Ascending aorta (tissue), 2 donors: ENCODE measurements at regions not wholly inside any gene's neighbourhood (a gene's known extent, or its start where the extent isn't known, plus 50 kb on each side); places are given as distances from the start of the nearest gene placed in this dataset.

Source experiments
- DNase-seq, 2 donors: peaks; one replicate each; pipeline ENCODE4 v3.0.0-alpha.2; 2019; ENCODE audit warnings: low spot score in 2 of 2
- H3K27ac ChIP-seq, 2 donors: fragments of 200-600 bp; sonication (generic); one replicate each; pipeline ENCODE4 v1.5.1; 2016 to 2017; ENCODE audit warnings: mild to moderate bottlenecking in 1 of 2
- H3K27me3 ChIP-seq: fragments of 200-600 bp; sonication (generic); one replicate; pipeline ENCODE4 v1.5.1; 2017
- H3K36me3 ChIP-seq, 2 donors: fragments of 200-600 bp; sonication (generic); one replicate each; pipeline ENCODE4 v1.5.1; 2016
- H3K4me1 ChIP-seq, 2 donors: fragments of 200-600 bp; sonication (generic); one replicate each; pipeline ENCODE4 v1.5.1; 2016 to 2017; ENCODE audit warnings: mild to moderate bottlenecking in 1 of 2
- H3K4me3 ChIP-seq, 2 donors: fragments of 200-600 bp; sonication (generic); one replicate each; pipeline ENCODE4 v1.5.1; 2016 to 2017; ENCODE audit warnings: mild to moderate bottlenecking in 1 of 2
- H3K9me3 ChIP-seq, 2 donors: fragments of 200-600 bp; sonication (generic); one replicate each; pipeline ENCODE4 v1.5.1; 2016
- intact Hi-C: fragments of 100-400 bp; cut with DNase I; formaldehyde crosslinking; loops from one replicate; pipeline ENCODE4 v1.15.1; 2023
- TF ChIP-seq, protein P1 (sequence below), 3 experiments: fragments of 200-600 bp in 2 of 3; fragments of 450-650 bp in 1 of 3; sonication (generic) in 2 of 3; IDR thresholded peaks; one replicate each; pipeline ENCODE4 v1.5.1; 2016 to 2019; ENCODE audit warnings: antibody characterized with exemption in 3 of 3, mild to moderate bottlenecking in 1 of 3, moderate library complexity in 1 of 3

DNA sequence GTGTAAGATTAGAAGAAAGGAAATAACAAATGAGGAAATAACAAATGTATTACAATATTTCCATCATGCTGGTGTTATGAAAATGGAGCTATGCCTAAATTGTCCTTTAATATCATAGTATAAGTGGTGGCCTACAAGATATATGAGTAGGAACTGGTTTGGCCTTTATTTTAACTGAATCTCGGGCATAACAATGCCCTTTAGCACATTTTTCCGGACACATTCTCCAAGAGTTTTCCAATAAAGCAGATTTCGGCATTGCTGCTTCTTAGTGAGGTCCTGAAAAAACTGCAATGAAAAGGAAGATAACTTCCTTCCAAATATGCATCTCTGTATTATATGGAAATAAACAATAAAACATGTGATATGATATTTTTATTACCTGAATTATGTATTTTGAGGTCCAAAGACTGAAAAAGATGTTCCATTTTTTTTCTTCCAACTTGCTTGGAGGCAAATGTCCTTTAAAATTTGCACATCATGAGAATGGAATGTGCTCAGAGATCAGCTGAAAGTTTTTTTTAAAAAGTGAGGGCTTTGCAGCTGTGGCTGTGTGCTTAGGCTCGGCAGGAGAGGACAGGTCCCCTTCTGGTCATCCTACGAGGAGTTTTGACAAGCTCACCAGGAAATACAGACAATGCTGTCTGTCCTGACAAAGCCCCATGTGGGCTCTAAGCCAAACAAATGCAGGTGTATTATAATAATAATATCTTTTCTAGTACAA lies 132.3 kb upstream of the RND3 start:
- H3K9me3 ChIP-seq, result no peaks in the 10 kb centered on the region
- H3K27me3 ChIP-seq, result no peaks in the 10 kb centered on the region
- H3K4me3 ChIP-seq, result no peak overlapping the region
- TF ChIP-seq, protein P1, sequence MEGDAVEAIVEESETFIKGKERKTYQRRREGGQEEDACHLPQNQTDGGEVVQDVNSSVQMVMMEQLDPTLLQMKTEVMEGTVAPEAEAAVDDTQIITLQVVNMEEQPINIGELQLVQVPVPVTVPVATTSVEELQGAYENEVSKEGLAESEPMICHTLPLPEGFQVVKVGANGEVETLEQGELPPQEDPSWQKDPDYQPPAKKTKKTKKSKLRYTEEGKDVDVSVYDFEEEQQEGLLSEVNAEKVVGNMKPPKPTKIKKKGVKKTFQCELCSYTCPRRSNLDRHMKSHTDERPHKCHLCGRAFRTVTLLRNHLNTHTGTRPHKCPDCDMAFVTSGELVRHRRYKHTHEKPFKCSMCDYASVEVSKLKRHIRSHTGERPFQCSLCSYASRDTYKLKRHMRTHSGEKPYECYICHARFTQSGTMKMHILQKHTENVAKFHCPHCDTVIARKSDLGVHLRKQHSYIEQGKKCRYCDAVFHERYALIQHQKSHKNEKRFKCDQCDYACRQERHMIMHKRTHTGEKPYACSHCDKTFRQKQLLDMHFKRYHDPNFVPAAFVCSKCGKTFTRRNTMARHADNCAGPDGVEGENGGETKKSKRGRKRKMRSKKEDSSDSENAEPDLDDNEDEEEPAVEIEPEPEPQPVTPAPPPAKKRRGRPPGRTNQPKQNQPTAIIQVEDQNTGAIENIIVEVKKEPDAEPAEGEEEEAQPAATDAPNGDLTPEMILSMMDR (IDR thresholded peaks at IDR 0.05), result no peak
- no peak for DNase-seq
- intact Hi-C loops, result loop anchor here (5.0 kb wide), 1 partner anchor 1032 kb away; the partner anchor contains the start of gene MMADHC
- peak overlapping the region; percentile 65 to 76 for H3K27ac ChIP-seq
- H3K36me3 ChIP-seq, result no peaks in the 10 kb centered on the region
- peaks cover 0 to 29% of the 10 kb centered on the region in 2 donors for H3K4me1 ChIP-seq

GRCh38 chr2:150618245-150618895 lies 130.9 kb upstream of the RND3 start:
- H3K27me3 ChIP-seq, result no peaks in the 10 kb centered on the region
- intact Hi-C loops, result loop anchor here (5.0 kb wide), 1 partner anchor 1031 kb away; the partner anchor contains the start of gene MMADHC
- no peaks in the 10 kb centered on the region for H3K9me3 ChIP-seq
- DNase-seq, result no peak
- peak overlapping the region; percentile 65 to 76 for H3K27ac ChIP-seq
- no peak overlapping the region for H3K4me3 ChIP-seq
- TF ChIP-seq, protein P1 (IDR thresholded peaks at IDR 0.05), result no peak
- no peaks in the 10 kb centered on the region for H3K36me3 ChIP-seq
- peaks cover 0 to 29% of the 10 kb centered on the region in 2 donors for H3K4me1 ChIP-seq

GRCh38 chr2:150617351-150617978 lies 130.0 kb upstream of the RND3 start:
- H3K27me3 ChIP-seq, result no peaks in the 10 kb centered on the region
- peak overlapping the region; percentile 65 to 76 for H3K27ac ChIP-seq
- intact Hi-C loops, result loop anchor here (5.0 kb wide), 1 partner anchor 1030 kb away; the partner anchor contains the start of gene MMADHC
- no peak overlapping the region for H3K4me3 ChIP-seq
- peaks cover 0 to 29% of the 10 kb centered on the region in 2 donors for H3K4me1 ChIP-seq
- no peaks in the 10 kb centered on the region for H3K9me3 ChIP-seq
- H3K36me3 ChIP-seq, result no peaks in the 10 kb centered on the region
- TF ChIP-seq, protein P1 (IDR thresholded peaks at IDR 0.05), result no peak
- DNase-seq, result no peak

DNA sequence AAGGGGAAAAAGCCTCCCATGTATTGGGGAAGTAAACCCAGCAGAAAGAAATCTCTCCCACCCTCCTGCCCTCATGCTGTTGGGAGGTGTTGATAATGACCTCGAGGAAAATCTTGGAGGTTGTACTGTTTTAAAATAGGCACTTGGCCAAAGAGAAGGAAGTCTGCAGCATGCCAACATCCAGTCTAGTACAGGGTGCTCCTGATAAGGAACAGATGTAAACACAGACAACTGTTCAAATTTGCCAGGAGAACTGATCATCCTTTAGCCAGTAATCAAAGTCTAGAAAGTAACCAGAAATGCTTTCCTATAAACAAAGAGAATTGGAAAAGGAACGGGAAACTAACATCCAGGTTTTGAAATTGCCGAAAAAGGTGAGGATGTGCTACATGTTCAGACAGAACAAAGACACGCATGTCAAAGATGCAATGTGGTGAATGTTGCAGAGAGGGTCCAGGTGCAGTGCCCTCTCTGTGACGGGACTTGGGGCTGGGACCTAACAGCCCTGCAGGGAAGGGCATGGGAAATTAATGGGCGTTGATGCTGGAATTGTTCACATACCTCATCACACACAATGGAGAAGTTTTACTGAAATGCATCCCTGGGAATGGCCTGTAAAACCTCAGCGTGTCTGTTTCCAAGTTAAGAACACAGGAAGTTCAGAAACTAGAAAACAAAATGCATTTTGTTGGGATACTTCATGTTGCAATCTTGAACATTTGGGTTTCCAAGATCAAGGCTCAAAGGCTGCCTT lies 125.7 kb upstream of the RND3 start:
- no peaks in the 10 kb centered on the region for H3K9me3 ChIP-seq
- H3K36me3 ChIP-seq, result no peaks in the 10 kb centered on the region
- no peak overlapping the region for H3K4me3 ChIP-seq
- intact Hi-C loops, result loop anchor here (5.0 kb wide), 1 partner anchor 1016 kb away; no protein-coding TSS in a partner anchor
- H3K4me1 ChIP-seq, result peaks cover 0 to 5% of the 10 kb centered on the region in 2 donors
- no peaks in the 10 kb centered on the region for H3K27me3 ChIP-seq
- H3K27ac ChIP-seq, result no peak overlapping the region
- DNase-seq, result no peak
- TF ChIP-seq, protein P1 (IDR thresholded peaks at IDR 0.05), result no peak

DNA sequence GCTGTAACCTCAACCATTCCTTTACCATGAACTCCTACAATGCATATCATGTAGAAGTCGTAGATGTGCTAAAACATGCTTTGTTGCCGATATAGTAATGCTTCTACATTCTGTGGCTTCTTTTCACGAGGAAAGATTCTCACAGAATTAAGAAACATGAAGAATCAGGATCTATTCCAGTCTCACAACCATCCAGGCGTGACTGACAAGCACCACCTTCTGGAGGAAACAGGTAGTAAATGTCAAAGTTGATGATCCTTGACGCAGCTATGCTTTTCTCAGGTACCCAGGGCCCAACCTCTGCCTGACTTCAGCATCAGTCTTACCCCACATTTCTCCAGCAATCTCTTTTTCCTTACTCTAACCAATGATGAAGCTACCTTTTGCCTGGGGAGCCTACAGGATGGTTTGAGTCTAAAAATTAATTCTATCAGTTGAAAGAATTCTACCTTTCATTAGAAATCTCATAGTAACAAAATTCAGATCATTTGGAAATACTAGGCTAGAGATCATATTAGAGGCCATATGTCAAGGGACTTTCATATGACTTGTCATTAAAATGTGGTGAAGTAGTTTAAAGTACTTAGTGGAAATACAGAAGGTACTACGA lies 123.3 kb upstream of the RND3 start:
- Histone ChIP-seq H3K4me1 (no peaks in the 10 kb centered on the region), H3K36me3 (no peaks in the 10 kb centered on the region), H3K27ac (no peak overlapping the region), H3K27me3 (no peaks in the 10 kb centered on the region), H3K9me3 (no peaks in the 10 kb centered on the region), H3K4me3 (no peak overlapping the region)
- DNase-seq, result no peak
- intact Hi-C loops, result loop anchor here (5.0 kb wide), 1 partner anchor 1013 kb away; no protein-coding TSS in a partner anchor
- TF ChIP-seq, protein P1 (IDR thresholded peaks at IDR 0.05), result peak in 2 of 3 experiments; percentile 27 to 34
